ENCODE measurements at regions not wholly inside any gene's neighbourhood (a gene's known extent, or its start where the extent isn't known, plus 50 kb on each side); places are given as distances from the start of the nearest gene placed in this dataset.

- peak; percentile 47 for DNase-seq
Observed at GRCh38 chr16:79767421-79768275, 167.1 kb upstream of the MAF start.

DNA sequence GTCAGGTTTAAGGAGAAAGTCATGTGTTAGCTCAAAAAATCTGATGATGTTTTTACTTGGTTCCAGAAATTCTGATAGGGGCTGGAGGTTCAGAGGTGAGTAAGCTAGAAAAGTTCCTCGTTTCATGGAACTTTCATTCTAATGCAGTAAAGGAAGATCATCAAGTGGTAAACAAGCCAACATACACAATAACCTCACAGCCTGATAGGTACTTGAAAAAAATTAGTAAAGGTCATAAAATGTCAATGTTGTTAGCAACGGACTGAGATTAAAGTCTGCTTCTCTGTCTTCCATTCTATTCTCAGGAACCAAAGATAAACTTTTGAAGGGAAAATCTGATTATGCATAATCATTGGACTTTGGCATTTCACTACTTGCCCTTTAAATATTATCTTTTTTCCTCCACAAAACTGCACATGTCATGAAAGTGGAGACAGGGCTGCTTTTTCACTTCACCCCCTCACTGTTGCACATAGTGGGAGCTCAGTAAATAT, 165.4 kb upstream of the MAF start:
- no peak for DNase-seq

GRCh38 chr16:79765431-79765830, 164.9 kb upstream of the MAF start:
- DNase-seq, result no peak

GRCh38 chr16:79764415-79765110, 164.0 kb upstream of the MAF start:
- no peak for DNase-seq

DNA sequence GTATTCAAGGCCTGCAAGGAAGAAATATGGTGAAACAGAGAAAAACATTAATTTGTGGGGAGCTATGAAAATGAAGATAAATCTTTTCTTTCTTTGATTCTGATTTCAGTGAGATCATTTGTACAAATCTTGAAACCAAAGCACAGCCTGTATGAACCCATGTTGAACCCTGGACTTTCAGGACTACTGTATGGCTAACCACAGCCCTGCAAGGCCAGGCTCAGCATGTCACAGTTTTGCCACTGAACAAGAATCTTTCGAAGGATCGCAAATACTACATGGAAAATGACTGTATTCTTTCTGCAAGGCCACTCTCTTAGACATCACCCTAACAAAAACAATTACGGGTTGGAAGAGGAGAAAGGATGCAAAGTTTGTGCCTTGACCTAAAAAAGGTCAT, 161.7 kb upstream of the MAF start:
- DNase-seq, result no peak

- DNase-seq, result peak; percentile 2
Observed at GRCh38 chr16:79758615-79759346, 158.2 kb upstream of the MAF start.

GRCh38 chr16:79757968-79758367, 157.4 kb upstream of the MAF start:
- no peak for DNase-seq

DNA sequence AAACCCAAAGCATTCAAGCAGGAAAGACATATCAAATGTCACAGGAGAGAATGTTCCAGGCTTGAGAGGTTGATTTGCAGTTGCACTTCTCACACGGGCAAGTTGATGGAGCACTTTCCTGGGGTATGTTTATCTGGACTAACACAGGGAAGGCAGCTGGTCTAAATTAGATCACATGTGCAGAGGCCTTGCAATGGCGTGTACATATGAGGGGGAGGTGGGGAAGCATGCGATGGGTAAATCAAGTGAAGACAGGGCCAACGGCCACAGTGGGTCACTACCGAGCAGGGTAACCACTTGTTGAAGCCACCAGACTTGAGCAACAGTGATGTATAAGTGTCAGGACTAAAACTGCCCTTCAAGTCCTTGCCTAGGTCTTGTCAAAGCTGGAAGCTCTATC, 156.6 kb upstream of the MAF start:
- DNase-seq, result no peak

DNA sequence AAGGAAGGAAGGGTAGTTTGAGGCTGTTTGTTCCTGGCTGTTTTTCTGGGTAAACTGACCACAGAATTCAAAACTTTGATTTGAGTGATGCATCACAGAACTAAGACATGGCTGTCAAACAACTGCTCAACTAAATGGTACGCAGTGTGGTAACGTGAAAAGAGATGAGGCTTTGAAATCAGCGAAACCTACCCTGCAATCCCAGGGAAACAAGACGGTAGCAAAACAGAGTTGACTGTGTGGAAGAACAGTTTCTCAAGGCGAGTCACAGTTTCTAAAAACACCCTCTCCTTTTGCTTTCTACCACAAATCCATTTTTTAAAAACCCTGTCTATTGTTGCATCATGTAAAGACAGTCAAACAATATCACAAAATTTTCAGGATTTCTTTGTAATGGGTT, 156.0 kb upstream of the MAF start:
- no peak for DNase-seq

DNA sequence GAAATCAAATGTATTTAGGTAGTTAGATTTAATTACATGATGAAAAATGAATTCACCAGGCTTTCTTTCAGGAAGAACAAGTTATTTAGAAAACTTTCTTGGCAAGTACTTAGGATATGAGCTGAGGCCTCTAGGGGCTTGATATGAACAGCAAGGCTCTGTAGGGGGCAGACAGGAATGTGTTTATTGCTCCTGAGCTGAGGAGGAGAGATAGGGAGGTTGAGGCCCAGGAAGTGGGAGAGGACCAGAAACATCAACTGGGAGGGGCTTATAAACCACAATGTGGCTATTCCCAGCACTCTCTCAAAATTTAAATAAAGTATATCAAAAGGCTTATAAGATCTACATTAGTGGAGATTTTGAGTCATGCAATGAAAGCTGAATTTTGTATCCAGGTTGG, 154.0 kb upstream of the MAF start:
- no peak for DNase-seq

DNA sequence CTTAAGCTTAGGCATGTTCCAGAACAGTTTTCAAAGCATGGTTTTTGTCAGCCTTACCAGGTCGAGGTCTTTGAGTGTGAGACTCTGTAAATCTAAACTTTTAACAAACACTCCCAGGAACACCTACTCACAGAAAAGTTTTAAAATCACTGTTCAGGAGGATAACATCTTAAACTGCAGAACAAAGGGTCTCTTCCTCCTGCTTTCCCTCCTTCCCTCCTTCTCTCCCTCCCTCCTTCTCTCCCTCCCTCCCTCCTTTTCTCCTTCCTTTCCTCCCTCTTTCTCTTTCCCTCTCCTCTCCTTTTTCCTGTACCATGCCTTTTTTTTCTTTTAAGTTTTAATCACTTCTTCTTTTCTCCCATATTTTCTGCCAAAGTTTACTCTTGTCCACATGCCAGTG, 153.5 kb upstream of the MAF start:
- no peak for DNase-seq

GRCh38 chr16:79753286-79753685, 152.7 kb upstream of the MAF start:
- no peak for DNase-seq

- DNase-seq, result no peak
Observed at GRCh38 chr16:79752396-79752795, 151.9 kb upstream of the MAF start.

- no peak for DNase-seq
Observed at GRCh38 chr16:79751471-79752184, 151.1 kb upstream of the MAF start.

GRCh38 chr16:79750311-79750710, 149.8 kb upstream of the MAF start:
- DNase-seq, result no peak

GRCh38 chr16:79748629-79749028, 148.1 kb upstream of the MAF start:
- no peak for DNase-seq

GRCh38 chr16:79747688-79748087, 147.2 kb upstream of the MAF start:
- no peak for DNase-seq

GRCh38 chr16:79740252-79740651, 139.7 kb upstream of the MAF start:
- no peak for DNase-seq

GRCh38 chr16:79735271-79735670, 134.7 kb upstream of the MAF start:
- DNase-seq, result no peak

DNA sequence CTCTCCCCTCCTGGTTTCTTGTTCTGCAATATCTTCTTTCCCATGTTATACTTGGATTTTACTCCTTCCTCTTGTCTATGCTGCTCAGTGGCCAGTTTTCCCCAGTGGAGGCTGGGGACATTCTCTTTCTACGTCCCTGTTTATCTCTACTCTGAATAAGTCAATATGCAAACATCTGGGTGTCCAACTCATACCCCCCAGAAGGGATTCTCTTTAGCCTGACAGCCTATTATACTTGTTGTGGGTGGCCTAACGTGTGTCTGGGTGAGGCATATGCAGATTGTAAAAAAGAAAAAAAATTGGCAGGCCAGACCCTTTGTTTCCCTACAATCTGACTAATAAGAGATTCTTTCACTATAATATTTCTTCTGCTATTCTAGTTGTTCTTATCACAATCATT, 134.2 kb upstream of the MAF start:
- no peak for DNase-seq

- DNase-seq, result no peak
Observed at GRCh38 chr16:79728923-79729240, 128.3 kb upstream of the MAF start.

GRCh38 chr16:79728048-79728922, 127.7 kb upstream of the MAF start:
- no peak for DNase-seq
